Neural crest cell (in vitro differentiated cells): ENCODE measurements at regions not wholly inside any gene's neighbourhood (a gene's known extent, or its start where the extent isn't known, plus 50 kb on each side); places are given as distances from the start of the nearest gene placed in this dataset.

Experiments used
- DNase-seq: peaks from one replicate; pipeline ENCODE4 v3.0.0; 2021; ENCODE audit warnings: low read depth, mixed read lengths, low spot score
- H3K27ac Mint-ChIP-seq: one replicate; pipeline ENCODE4 v1.8.0; 2021; ENCODE audit warnings: mild to moderate bottlenecking, mixed read lengths; ENCODE audit not compliant: unreplicated experiment
- H3K27me3 Mint-ChIP-seq: 2 replicates; pipeline ENCODE4 v1.8.0; 2021; ENCODE audit warnings: low read depth, mild to moderate bottlenecking, mixed read lengths
- H3K36me3 Mint-ChIP-seq: 2 replicates; pipeline ENCODE4 v1.8.0; 2021; ENCODE audit warnings: low read depth, mild to moderate bottlenecking, mixed read lengths
- H3K4me1 Mint-ChIP-seq: 2 replicates; pipeline ENCODE4 v1.8.0; 2021; ENCODE audit warnings: mixed read lengths
- H3K4me3 Mint-ChIP-seq: one replicate; pipeline ENCODE4 v1.8.0; 2021; ENCODE audit warnings: mild to moderate bottlenecking, mixed read lengths
- H3K9me3 Mint-ChIP-seq: 2 replicates; pipeline ENCODE4 v1.8.0; 2021; ENCODE audit warnings: mixed read lengths
- TF ChIP-seq, protein P1 (sequence below): fragments of 200-600 bp; sonication (generic); conservative IDR thresholded peaks from 2 replicates; pipeline ENCODE4 v1.5.0; 2021; ENCODE audit warnings: antibody characterized with exemption, mild to moderate bottlenecking

DNA sequence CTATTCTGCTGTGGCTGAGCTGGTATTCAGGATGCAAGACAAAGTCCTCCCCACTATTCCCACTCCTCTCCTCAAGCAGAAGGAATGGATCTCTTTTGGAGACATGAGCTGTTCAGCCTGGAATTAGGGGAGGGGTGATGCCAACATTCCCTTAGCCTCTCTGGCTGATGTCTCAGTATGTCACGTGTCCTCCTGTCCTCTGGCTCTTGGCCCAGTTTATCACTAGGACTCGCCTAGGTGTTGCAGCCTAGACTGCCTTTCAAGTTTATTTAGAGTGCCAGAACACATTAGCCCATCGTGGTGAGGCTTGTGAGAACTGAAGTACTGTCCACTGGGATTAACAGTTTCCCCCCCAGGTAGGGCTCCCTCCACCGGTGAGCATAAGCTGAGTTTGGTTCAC, 239.9 kb upstream of the MIS18BP1 start:
- no peak overlapping the region for H3K27ac Mint-ChIP-seq
- no peaks in the 10 kb centered on the region for H3K36me3 Mint-ChIP-seq
- TF ChIP-seq, protein P1, sequence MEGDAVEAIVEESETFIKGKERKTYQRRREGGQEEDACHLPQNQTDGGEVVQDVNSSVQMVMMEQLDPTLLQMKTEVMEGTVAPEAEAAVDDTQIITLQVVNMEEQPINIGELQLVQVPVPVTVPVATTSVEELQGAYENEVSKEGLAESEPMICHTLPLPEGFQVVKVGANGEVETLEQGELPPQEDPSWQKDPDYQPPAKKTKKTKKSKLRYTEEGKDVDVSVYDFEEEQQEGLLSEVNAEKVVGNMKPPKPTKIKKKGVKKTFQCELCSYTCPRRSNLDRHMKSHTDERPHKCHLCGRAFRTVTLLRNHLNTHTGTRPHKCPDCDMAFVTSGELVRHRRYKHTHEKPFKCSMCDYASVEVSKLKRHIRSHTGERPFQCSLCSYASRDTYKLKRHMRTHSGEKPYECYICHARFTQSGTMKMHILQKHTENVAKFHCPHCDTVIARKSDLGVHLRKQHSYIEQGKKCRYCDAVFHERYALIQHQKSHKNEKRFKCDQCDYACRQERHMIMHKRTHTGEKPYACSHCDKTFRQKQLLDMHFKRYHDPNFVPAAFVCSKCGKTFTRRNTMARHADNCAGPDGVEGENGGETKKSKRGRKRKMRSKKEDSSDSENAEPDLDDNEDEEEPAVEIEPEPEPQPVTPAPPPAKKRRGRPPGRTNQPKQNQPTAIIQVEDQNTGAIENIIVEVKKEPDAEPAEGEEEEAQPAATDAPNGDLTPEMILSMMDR, result no peak
- no peak overlapping the region for H3K4me3 Mint-ChIP-seq
- no peaks in the 10 kb centered on the region for H3K4me1 Mint-ChIP-seq
- H3K27me3 Mint-ChIP-seq, result no peaks in the 10 kb centered on the region
- no peak for DNase-seq
- peaks cover 5% of the 10 kb centered on the region for H3K9me3 Mint-ChIP-seq

DNA sequence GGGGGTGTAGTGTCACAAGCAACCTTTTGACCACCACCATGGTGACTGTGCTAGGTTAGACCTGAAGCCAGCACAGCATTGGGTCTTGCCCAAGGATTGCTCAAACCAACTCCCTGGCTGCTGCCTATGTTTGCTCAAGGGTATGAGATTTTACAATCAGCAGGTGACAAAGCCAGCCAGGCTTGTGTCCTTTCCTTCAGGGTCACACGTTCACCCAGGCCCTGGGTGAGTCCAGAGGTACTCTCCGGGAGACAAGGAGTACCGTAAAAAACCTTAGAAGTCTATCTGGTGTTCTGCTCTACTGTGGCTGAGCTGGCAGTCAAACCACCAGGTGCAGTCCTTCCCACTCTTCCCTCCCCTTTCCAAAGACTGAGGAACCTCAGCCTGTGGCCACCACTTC, 238.9 kb upstream of the MIS18BP1 start:
- Mint-ChIP-seq H3K36me3 (no peaks in the 10 kb centered on the region), H3K9me3 (peaks cover 9% of the 10 kb centered on the region), H3K4me3 (no peak overlapping the region), H3K27me3 (no peaks in the 10 kb centered on the region), H3K4me1 (no peaks in the 10 kb centered on the region), H3K27ac (no peak overlapping the region)
- DNase-seq, result no peak
- TF ChIP-seq, protein P1, result no peak

DNA sequence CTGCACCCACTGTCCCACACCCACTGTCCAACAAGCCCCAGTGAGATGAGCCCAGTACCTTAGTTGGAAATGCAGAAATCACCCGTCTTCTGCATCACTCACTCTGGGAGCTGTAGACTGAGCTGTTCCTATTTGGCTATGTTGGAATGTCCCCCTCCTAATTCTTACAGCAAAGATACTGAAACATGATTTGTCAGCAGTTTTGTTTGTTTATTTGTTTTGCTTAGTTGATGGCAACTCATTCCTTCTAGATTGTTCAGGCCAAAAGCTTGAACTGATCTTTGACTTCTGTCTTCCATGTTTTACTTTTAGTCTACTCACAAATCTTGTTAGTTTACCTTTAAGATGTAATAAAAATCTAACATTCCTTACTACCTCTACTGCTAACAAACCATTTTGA, 233.6 kb upstream of the MIS18BP1 start:
- TF ChIP-seq, protein P1, result no peak
- no peak for DNase-seq
- Mint-ChIP-seq H3K27me3 (no peaks in the 10 kb centered on the region), H3K4me3 (no peak overlapping the region), H3K27ac (no peak overlapping the region), H3K4me1 (no peaks in the 10 kb centered on the region), H3K9me3 (peaks cover 19% of the 10 kb centered on the region), H3K36me3 (peaks cover 2% of the 10 kb centered on the region)

- no peak overlapping the region for H3K4me3 Mint-ChIP-seq
- peaks cover 3% of the 10 kb centered on the region for H3K4me1 Mint-ChIP-seq
- H3K36me3 Mint-ChIP-seq, result no peaks in the 10 kb centered on the region
- H3K27ac Mint-ChIP-seq, result no peak overlapping the region
- DNase-seq, result no peak
- TF ChIP-seq, protein P1, result no peak
- no peaks in the 10 kb centered on the region for H3K27me3 Mint-ChIP-seq
- no peaks in the 10 kb centered on the region for H3K9me3 Mint-ChIP-seq
These were observed 214.0 kb upstream of the MIS18BP1 start for GRCh38 chr14:45467023-45467422.

DNA sequence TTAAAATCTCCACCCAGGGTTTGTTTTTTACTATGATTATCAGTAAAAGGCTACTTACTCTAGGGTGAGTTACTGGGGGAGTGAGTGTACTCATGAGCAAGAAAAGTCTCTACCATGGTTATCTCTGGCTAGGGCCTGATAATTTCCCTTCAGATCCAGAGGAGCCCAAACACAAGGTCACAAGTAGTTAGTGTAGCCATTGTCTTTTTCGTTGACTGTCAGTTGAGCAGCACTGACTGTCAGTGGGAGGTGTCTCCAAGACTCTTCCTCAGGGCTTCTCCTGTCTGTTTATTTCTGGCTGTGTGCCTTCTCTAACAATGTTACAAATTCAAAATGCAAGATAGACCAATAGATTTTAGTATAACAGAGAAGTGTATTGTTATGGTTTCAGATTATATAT, 181.2 kb upstream of the MIS18BP1 start:
- DNase-seq, result no peak
- Mint-ChIP-seq H3K36me3 (no peaks in the 10 kb centered on the region), H3K4me3 (no peak overlapping the region), H3K4me1 (no peaks in the 10 kb centered on the region), H3K27ac (no peak overlapping the region), H3K27me3 (no peaks in the 10 kb centered on the region), H3K9me3 (no peaks in the 10 kb centered on the region)
- TF ChIP-seq, protein P1, result no peak
